GM23338 (cell line): ENCODE measurements at regions not wholly inside any gene's neighbourhood (a gene's known extent, or its start where the extent isn't known, plus 50 kb on each side); places are given as distances from the start of the nearest gene placed in this dataset.

Source experiments
- CREB1 ChIP-seq: fragments of 250-450 bp; sonication (Bioruptor Pico); IDR thresholded peaks from 2 replicates; pipeline ENCODE4 v1.5.0; 2020; ENCODE audit warnings: low read depth, mild to moderate bottlenecking, moderate library complexity
- EZH2 ChIP-seq: fragments of 200-600 bp; sonication (generic); IDR thresholded peaks from one replicate; pipeline ENCODE4 v1.8.0; 2017; ENCODE audit warnings: antibody characterized with exemption, mild to moderate bottlenecking, low read depth; ENCODE audit not compliant: unreplicated experiment
- EZH2phosphoT487 ChIP-seq: fragments of 200-600 bp; sonication (generic); IDR thresholded peaks from one replicate; pipeline ENCODE4 v1.8.1; 2018; ENCODE audit warnings: antibody characterized with exemption; ENCODE audit not compliant: unreplicated experiment
- STAT1 ChIP-seq: IDR thresholded peaks from one replicate; pipeline ENCODE4 v1.6.1; 2016; ENCODE audit warnings: antibody characterized with exemption; ENCODE audit not compliant: unreplicated experiment
- ZNF331 ChIP-seq: fragments of 250-450 bp; sonication (Bioruptor Pico); IDR thresholded peaks from 2 replicates; pipeline ENCODE4 v1.5.0; 2020; ENCODE audit warnings: low read depth, mild to moderate bottlenecking, moderate library complexity
- TF ChIP-seq, protein P1 (sequence below): fragments of 250-450 bp; sonication (Bioruptor Pico); IDR thresholded peaks from 2 replicates; pipeline ENCODE4 v1.5.0; 2020; ENCODE audit warnings: mild to moderate bottlenecking, moderate library complexity
- TF ChIP-seq, protein P2 (sequence below): IDR thresholded peaks from one replicate; pipeline ENCODE4 v1.6.1; 2018; ENCODE audit warnings: antibody characterized with exemption; ENCODE audit not compliant: unreplicated experiment

DNA sequence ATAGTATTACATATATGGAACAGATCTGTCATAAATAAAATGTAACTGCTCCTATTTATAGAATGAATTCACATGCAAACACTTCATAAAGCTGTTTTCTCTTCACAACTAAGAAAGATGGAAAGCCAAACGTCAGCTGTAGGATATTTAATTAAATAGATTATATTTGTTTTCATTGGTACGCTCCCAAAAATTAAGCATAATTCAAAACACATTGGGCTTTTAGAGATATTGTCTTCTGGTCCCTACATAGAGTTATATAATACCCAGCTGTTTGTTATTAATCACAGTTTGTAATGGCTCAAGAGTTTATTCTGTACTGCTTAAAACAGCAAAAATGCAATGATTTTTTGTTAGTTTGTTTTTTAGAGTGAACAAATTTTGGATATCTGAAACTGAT, 61.2 kb downstream of the MRPS30 start (continued):
- TF ChIP-seq, protein P1, sequence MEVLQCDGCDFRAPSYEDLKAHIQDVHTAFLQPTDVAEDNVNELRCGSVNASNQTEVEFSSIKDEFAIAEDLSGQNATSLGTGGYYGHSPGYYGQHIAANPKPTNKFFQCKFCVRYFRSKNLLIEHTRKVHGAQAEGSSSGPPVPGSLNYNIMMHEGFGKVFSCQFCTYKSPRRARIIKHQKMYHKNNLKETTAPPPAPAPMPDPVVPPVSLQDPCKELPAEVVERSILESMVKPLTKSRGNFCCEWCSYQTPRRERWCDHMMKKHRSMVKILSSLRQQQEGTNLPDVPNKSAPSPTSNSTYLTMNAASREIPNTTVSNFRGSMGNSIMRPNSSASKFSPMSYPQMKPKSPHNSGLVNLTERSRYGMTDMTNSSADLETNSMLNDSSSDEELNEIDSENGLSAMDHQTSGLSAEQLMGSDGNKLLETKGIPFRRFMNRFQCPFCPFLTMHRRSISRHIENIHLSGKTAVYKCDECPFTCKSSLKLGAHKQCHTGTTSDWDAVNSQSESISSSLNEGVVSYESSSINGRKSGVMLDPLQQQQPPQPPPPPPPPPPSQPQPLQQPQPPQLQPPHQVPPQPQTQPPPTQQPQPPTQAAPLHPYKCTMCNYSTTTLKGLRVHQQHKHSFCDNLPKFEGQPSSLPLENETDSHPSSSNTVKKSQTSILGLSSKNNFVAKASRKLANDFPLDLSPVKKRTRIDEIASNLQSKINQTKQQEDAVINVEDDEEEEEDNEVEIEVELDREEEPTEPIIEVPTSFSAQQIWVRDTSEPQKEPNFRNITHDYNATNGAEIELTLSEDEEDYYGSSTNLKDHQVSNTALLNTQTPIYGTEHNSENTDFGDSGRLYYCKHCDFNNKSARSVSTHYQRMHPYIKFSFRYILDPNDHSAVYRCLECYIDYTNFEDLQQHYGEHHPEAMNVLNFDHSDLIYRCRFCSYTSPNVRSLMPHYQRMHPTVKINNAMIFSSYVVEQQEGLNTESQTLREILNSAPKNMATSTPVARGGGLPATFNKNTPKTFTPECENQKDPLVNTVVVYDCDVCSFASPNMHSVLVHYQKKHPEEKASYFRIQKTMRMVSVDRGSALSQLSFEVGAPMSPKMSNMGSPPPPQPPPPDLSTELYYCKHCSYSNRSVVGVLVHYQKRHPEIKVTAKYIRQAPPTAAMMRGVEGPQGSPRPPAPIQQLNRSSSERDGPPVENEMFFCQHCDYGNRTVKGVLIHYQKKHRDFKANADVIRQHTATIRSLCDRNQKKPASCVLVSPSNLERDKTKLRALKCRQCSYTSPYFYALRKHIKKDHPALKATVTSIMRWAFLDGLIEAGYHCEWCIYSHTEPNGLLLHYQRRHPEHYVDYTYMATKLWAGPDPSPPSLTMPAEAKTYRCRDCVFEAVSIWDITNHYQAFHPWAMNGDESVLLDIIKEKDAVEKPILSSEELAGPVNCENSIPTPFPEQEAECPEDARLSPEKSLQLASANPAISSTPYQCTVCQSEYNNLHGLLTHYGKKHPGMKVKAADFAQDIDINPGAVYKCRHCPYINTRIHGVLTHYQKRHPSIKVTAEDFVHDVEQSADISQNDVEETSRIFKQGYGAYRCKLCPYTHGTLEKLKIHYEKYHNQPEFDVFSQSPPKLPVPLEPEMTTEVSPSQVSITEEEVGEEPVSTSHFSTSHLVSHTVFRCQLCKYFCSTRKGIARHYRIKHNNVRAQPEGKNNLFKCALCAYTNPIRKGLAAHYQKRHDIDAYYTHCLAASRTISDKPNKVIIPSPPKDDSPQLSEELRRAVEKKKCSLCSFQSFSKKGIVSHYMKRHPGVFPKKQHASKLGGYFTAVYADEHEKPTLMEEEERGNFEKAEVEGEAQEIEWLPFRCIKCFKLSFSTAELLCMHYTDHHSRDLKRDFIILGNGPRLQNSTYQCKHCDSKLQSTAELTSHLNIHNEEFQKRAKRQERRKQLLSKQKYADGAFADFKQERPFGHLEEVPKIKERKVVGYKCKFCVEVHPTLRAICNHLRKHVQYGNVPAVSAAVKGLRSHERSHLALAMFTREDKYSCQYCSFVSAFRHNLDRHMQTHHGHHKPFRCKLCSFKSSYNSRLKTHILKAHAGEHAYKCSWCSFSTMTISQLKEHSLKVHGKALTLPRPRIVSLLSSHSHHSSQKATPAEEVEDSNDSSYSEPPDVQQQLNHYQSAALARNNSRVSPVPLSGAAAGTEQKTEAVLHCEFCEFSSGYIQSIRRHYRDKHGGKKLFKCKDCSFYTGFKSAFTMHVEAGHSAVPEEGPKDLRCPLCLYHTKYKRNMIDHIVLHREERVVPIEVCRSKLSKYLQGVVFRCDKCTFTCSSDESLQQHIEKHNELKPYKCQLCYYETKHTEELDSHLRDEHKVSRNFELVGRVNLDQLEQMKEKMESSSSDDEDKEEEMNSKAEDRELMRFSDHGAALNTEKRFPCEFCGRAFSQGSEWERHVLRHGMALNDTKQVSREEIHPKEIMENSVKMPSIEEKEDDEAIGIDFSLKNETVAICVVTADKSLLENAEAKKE (CRISPR knock-in tag) = no peak
- TF ChIP-seq STAT1 = no peak
- TF ChIP-seq, protein P2, sequence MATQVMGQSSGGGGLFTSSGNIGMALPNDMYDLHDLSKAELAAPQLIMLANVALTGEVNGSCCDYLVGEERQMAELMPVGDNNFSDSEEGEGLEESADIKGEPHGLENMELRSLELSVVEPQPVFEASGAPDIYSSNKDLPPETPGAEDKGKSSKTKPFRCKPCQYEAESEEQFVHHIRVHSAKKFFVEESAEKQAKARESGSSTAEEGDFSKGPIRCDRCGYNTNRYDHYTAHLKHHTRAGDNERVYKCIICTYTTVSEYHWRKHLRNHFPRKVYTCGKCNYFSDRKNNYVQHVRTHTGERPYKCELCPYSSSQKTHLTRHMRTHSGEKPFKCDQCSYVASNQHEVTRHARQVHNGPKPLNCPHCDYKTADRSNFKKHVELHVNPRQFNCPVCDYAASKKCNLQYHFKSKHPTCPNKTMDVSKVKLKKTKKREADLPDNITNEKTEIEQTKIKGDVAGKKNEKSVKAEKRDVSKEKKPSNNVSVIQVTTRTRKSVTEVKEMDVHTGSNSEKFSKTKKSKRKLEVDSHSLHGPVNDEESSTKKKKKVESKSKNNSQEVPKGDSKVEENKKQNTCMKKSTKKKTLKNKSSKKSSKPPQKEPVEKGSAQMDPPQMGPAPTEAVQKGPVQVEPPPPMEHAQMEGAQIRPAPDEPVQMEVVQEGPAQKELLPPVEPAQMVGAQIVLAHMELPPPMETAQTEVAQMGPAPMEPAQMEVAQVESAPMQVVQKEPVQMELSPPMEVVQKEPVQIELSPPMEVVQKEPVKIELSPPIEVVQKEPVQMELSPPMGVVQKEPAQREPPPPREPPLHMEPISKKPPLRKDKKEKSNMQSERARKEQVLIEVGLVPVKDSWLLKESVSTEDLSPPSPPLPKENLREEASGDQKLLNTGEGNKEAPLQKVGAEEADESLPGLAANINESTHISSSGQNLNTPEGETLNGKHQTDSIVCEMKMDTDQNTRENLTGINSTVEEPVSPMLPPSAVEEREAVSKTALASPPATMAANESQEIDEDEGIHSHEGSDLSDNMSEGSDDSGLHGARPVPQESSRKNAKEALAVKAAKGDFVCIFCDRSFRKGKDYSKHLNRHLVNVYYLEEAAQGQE = no peak
- TF ChIP-seq ZNF331 = no peak
- TF ChIP-seq EZH2phosphoT487 = no peak
- no peak for TF ChIP-seq CREB1 (CRISPR knock-in tag)
- no peak for TF ChIP-seq EZH2
